NCI-H187 treated with DMSO at 0.1 percent for 48 hours (cell line): ENCODE measurements at regions not wholly inside any gene's neighbourhood (a gene's known extent, or its start where the extent isn't known, plus 50 kb on each side); places are given as distances from the start of the nearest gene placed in this dataset.
"Not testable (repeated sequence)": the region's sequence is repeated elsewhere in the genome, so short reads cannot be mapped to it uniquely, and the experiment has no call there.

Source experiments
- DNase-seq: peaks from one replicate; lab custom pipeline; 2025; lab: John Stamatoyannopoulos, UW

DNA sequence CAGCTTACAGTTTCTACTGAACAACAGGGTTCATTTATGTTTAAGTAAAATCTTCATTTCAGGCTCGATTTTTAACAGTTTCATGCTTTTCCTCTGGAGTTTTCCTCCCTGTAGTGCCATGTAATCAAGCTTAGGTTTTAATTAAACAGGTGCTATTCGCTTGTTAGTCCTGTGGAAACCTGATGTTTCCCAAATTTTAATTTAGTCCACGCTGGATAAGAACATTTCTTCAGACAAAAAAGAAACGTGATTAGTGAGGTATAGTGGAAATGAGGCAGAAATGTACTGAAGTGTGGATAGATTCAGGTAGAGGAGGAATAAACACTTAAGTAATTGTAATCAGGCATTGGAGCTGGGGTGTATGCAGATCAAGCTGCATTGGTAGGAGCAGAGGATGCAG lies 1217.5 kb downstream of the AACS start:
- no peak for DNase-seq

DNA sequence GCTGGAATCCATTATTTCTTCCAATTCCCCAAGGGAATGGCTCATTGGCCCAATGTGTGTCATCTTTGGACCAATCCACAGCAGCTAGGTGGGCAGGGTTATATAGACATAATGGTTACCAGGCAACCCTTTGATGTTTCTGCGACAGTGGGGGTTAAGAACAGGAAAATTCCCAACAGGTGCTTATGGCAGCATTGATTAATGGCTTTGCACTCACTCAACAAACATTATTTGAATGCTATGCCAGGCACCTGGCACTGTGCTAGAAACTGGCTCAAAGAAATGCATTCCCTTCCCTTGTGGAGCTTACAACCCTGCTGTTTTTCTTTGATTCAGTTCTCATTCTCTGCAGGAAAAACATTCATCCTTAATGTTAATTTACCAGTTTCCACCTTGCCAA lies 1221.0 kb downstream of the AACS start:
- DNase-seq, result no peak

DNA sequence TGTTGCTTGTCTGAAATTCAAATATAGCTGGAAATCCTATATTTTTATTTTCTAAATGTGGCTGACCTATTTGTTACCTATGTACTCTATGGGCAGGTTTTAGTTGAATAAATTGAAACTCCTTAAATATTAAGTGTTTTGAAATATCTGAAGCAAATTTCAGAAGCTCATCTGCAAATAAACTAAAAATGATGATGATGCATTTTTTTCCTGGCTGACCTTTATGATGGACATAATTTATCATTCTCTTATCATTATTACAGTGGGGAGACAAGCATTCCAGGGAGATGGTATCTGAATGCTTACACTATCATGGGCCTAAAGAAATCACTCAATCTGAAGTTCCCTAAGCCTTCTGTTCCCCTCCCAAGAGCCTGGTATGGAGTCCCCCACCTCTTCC lies 1225.2 kb downstream of the AACS start:
- DNase-seq, result no peak

DNA sequence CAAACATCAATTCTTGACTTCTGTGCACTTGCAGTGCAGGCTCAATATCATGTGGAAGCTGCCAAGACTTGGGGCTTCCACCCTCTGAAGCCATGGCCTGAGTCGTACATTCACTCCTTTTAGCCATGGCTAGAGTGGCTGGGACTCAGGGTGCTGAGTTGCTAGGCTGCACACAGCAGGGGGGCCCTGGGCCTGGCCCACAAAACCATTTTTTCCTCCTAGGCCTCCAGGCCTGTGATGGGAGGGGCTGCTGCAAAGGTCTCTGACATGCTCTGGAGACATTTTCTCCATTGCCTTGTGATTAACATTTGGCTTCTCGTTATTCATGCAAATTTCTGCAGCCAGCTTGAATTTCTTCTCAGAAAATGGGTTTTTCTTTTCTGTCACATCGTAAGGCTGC lies 1226.8 kb downstream of the AACS start:
- DNase-seq, result not testable (repeated sequence)

DNA sequence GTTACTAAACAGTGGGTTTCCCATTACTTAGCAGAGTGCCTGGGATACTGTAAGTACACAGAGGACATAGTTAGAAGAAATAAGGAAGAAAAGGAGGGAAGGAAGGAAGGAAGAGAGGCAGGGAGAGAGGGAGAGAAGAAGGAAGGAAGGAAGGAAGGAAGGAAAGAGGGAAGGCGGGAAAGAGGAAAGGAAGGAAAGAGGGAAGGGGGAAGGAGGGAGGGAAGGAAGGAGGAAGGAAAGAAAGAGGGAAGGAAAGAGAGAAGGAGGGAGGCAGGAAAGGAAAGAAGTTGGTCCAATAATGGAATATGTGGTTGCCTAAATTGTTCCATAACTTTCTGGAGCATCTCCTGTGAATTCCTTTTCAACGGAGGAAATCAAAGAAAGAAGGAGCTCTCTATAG lies 1230.4 kb downstream of the AACS start:
- DNase-seq, result no peak

DNA sequence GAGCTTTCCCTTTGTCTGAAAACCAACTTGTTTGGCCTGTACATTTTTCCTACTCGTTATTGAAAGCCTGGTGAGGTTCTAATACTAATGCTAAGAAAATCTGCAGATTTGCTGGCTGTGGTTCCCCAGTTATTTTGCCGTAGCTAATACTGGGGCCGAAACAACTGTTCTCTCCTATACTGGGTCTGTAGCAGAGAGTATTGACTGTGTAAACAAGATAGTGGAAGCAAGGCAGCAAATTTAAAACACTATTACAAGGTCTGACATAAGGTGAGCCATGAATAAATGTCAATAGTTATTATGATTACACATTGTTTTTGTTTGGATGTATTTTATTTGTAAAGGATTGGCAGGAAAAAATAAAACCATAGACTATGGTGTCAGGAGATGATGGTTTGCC lies 1244.0 kb downstream of the AACS start:
- DNase-seq, result no peak

DNA sequence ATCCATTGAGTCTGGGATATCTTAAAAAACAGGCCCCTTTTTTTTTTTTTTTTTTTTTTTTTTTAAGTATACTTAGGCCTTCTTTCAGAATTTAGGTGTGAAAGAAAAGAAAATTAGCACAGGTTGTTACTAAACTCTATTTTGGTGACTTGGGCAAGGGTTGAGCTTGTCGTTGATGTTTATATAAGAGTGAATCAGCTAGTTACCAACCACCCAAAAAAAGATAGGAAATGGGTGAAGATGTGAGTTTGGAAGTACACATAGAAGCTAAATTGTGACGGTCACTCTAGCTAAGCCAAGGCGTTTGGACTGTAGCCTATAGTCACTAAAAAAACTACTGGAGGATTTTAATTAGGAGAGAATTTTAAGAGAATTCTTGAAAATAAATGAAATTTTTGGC lies 1247.2 kb downstream of the AACS start:
- no peak for DNase-seq

DNA sequence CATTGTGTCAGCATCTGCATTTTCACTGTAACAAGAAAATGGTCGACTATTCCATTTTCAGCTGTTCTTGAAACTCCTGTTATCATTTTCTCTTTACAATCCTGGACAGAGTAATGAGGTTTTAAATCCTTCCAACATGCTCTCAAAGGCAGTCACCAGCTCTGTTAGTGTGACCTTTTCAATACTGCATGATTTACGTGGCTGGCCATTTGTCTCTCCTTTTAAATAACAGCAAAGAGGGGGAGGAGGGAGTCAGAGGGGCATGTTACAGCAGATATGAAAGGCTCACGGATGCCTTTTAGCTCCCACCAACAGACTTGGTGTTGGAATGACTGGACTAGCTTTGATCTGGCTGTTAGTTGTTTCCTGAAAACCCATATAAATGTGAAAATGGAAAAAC lies 1251.2 kb downstream of the AACS start:
- no peak for DNase-seq

DNA sequence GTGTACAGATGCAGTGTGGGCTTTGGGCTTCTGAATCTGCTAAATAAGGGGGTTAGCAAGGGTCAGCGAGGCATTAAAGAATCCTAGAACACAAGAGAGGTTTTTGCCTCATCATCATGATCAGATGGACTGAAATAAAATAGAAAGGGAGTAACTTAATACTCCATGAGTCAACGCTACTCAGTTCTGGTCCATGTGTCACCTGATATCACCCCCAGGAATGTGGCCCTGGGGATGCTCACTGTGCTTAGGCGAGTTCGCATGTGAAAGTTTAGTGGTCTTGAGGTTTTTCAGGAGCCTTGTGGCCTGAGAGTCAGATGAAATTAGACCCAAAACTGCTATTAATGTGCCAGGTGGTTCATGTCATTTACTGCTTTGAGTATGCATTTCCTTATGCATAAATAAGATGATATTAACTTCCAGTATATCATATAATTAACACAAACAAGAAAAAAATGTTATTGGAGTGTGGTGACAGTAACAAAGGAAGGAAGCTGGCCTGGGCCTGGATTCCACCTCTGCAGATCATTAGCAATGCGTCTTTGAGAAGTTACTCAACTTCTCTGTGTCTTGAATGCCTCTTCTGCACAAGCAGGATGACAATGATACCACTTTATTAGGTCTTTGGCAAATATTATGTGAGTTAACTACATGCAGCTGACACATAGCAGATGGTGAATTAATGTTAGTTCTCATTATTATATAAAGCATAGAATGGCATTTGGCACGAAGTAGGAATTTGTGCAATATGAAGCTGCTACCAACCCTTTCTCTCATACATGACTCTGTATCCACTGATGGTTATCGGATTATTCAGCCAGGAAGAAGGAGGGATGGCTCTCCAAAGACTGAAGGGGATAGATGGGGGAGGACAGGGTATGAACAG lies 1272.6 kb downstream of the AACS start:
- DNase-seq, result no peak

DNA sequence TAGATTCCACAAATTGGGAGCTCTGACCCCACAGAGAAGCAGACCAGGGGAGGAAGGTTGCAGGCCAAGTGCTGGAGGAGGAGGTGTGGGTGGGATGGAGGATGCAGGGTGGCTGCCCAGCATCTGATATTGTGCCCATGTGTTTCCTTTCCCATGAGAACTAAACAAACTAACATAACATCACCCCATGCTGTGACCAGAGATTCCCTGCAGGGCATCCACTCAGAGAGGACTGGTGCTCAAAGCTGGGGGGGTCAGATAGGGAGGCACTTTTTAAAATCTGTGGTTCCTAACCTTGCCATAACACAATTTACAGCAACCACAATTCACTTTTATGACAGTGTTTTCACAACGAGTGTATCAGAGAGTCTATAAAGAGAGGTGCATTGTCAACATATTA lies 1277.6 kb downstream of the AACS start:
- DNase-seq, result no peak

DNA sequence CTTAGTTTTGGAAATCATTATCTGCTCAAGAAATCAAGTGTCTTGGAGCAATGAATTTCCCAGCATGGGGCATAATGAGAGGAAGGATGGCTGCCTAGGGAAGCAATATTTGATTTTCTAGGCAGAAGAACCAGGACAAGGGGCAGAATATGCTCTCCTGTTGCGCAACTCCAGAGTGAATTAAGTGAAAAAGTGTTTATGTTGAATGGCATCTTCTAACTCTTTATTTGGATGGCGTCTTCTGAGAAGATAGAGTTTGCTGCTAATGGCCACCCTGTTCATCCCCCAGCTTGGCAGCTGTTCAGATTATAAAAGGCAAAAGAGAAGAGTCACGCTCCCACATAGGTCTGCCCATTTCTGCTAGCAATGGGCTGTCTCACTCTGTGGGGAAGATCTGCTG lies 1278.1 kb downstream of the AACS start:
- no peak for DNase-seq

DNA sequence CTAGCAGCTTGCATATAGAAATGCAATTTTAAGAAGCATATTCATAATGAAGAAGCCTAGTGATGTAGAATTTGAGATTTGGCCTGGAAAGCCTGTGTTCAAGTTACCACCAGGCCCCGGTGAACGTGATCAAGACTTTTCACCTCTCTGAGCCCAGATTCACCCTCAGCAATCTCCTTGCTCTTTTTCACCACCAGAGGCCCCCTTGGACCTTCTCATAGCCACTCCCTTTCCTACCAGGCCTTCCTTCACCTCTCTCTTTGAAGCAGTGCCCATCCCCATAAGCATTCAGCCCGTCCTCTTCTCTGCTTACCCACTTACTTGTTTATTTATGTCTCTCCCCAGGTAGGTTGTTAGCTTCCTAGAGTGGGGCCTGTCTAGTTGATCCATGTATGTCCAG lies 1280.9 kb downstream of the AACS start:
- DNase-seq, result no peak

DNA sequence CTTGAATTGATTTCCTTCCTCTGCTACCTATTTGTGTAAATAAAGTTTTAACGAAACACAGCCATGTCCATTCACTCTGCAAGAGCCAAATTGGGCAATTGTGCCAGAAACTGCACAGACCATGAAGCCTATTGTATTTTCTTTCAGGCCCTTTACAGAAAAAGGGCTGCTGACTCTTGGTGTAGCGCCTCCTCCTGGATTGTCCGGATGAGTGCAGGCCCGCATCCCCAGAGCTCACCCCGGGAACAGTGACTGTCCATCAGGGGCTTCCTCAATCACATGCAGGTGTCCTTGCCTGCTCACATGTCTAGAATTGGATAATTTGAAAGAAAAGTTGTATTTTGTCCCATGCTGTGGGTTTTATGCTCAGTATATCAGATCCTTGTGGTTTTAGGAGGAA lies 1282.2 kb downstream of the AACS start:
- no peak for DNase-seq

DNA sequence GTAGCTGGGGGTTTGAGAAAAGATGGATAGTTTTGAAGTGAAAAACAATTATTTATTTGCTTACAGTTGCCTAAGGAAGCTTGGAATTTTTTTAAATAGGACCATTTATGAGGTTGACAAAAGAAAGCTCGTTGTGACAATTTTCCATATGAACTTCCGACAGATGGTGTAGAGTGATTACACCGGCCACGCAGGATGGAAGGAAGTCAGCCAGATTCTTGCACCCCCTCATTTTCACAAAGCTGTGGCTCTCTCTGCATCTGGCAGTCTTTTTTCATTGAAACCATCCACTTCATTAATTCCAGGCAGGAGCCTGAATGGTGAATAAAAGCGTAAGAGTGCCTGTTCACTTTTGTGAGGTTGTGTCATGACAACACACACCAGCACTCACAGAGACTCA lies 1284.1 kb downstream of the AACS start:
- no peak for DNase-seq

DNA sequence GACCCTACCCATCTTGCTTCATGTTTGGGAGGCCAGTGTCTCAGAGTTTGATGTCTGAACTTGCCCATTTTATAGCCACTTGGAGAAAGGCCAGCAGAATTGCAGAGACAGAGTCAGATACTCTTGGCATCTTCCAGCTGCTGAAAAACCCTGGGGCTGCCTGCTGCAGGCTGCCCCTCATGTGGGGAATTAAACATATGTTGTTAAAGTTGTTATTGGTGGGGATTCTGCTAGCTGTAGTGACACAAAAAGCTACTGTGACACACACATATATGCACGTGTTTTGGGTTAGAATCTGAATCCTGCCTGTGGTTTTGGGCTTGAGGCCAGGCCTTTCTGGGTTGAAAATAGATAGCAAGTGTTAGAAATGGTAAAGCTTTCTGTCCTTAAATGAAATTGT lies 1288.4 kb downstream of the AACS start:
- no peak for DNase-seq

DNA sequence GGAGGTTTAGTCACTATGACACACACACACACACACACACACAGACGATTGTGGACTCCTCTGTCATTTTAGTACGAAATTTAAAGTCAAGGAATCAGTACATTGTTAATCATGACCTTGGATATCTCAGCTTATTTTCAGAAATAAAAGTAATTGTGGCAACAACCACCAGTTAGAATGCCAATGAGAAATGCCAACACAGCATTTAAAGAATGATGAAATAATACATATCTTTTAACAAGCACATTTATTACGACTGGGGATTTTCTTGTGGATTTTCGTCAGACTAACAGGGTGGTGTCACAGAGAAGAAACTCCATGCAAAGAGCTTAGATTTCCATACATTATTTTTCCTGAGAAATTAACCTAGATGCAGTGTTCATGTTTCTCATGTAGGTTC lies 1289.4 kb downstream of the AACS start:
- no peak for DNase-seq

DNA sequence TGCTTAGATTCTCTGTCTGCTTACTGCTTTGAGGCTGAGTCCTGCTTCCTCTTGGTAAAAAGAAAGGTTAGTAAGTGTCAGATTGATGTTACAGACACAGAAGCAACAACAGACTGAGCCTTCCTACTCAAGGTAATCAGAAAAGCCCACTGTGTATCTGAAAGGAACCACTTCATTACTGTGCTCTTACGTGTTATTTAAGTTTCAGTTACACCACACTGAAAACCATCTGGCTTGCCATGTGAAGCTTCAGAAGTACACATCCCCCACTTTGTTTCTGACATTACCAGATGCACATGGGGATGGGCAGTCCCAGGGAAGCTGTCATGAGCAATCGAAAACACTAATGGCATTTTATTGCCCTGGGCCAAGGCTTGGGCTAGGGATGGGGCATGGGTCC lies 1290.1 kb downstream of the AACS start:
- DNase-seq, result no peak

DNA sequence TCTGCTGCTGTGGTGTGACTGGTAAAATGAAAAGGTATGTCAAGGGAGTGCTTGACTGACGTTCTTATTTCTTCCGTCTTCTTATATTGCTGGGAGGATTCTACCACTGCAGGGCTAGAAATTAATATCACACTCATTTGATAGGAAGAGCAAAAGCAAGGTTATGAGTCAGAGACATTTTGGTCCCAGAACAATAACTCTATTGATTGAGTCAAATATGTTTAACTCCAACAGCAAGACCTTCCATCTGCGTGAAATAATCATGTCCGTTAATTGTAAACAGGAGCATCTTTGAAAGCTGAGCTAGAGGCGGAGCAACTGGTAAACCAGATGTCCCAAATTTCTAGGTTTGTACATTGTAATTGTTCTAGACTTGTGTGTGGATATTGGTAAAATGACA lies 1293.6 kb downstream of the AACS start:
- DNase-seq, result no peak

DNA sequence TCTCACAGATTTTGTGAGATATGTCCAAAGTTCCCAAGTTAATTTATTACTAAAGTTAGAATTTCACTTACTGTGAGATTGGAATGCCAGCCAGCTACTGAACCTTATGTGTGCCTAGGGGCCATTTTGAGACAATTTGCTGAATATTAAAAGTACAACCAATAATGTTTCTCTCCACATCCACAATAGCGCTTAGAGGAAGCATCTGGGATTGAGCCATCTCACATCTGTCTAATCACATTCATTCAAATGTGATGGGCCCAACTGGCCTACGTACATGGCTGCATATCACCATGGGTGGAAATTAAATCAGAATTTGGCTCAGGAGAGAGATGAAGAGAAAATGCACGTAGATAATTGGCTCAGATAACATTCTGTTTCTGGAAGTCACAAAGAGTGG lies 1294.0 kb downstream of the AACS start:
- no peak for DNase-seq

DNA sequence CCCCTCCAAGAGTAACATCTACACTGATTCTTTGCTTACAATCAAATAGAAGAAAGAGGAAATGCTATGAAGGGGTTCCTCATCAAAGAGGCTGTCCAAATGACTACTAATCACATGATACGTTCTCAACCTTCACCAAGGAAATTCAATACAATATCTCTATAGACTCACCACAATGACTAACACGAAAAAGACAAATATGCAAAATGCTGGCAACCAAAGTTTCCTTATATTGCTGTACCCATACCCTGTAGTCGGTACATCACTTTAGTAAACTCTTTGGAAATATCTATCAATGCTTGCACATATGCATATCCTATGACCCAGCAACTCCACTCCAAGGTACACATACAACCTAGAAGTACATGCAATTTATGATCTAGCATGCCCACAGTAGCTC lies 1296.6 kb downstream of the AACS start:
- no peak for DNase-seq

DNA sequence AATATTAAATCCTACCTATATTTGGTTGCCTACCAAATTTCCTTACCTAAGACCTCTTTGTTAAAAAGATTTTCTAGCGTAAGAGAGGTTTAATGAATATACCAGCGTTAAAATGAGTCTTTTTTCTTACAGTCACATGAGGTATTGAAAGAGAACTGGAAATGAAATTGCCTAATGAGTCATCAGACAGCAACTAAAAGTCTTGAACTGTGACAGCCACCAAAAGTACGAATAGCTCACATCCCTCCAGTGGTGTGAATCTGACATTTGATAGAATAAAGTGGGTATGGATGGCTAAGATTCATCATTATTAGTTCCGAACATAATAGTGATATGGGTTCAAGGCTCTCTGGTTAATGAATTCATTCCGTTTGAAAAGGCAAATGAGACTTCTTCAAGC lies 1297.3 kb downstream of the AACS start:
- no peak for DNase-seq

DNA sequence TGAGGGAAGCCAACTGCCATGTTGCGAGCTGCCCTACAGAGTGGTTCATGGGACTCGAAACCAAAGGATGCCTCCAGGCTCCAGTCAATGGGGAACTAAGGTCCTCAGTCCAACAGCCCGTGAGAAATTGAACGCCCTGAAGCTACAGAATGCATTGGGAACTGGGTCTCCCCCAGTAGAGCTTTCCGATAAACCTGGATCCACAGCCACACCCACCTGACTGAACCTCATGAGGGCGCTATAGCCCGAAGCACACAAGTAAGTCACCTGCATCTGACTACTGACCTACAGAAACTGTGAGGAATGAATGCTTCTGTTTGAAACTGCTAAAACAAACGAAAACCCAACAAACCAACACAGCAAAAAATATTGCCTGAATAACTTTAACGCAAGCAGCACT lies 1297.7 kb downstream of the AACS start:
- DNase-seq, result no peak

DNA sequence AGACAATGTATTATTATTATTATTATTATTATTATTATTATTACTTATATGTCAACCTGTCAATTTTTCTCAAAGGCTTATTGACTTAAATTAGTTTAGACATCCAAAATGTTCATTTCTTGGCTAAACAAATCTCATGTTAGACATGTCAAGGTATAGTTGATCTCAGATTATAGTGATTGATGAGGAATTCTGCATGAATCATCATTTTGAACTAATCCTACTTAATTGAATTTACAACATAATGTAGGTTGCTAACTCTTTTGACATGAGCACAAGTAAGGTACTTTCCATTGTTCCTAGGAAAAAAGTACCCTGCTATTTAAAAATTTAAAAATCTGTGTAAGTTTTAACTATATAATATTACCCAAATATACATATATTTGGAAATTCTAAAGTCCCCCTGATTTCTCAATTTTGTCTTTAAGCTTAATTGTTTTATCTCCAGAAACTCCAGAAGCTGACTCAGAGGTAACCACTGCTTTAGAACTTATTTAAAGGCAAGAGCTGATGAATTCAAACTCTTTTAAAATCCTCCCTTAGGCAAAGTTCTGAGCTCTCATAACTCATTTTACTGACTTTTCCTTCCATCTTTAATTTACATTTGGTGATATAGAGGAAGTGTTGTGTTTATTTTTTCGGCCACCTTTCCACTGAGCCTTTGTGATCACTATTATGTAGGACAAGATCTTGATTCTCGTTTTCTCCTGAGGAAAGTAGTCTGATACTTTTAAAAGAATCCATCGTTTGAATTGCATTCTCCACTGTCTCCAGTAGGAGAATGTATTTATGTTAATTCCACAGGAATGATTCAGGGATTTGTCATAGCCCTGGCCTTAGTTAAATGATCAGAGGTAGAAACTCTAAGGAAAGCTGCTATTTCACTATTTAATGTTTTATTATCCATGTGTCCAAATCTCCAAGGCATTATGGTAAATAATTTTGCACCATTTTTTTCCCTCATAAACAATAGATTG lies 1304.5 kb downstream of the AACS start:
- no peak for DNase-seq
